H1 (cell line): ENCODE measurements at regions not wholly inside any gene's neighbourhood (a gene's known extent, or its start where the extent isn't known, plus 50 kb on each side); places are given as distances from the start of the nearest gene placed in this dataset.

Source experiments
- CTCF ChIP-seq, 3 experiments: IDR thresholded peaks; 1 replicate in 2 of 3; 2 replicates in 1 of 3; pipeline versions ENCODE4 v1.5.1 to v1.6.1; 2011; ENCODE audit warnings: low read length in 3 of 3, mild to moderate bottlenecking in 3 of 3, inconsistent platforms in 2 of 3, low read depth in 1 of 3, moderate library complexity in 1 of 3; ENCODE audit not compliant: insufficient read depth in 1 of 3; ENCODE audit errors: control extremely low read depth in 1 of 3
- EZH2 ChIP-seq: fragments of 200-600 bp; sonication (generic); IDR thresholded peaks from 2 replicates; pipeline ENCODE4 v1.7.1; 2012; ENCODE audit warnings: low read depth, mild to moderate bottlenecking, moderate library complexity, low read length, inconsistent platforms; ENCODE audit not compliant: severe bottlenecking
- GABPA ChIP-seq: IDR thresholded peaks from 2 replicates; pipeline ENCODE4 v1.6.1; 2011; ENCODE audit warnings: mild to moderate bottlenecking, low read length, moderate library complexity, borderline replicate concordance; ENCODE audit not compliant: insufficient read depth
- GTF2F1 ChIP-seq: IDR thresholded peaks from 2 replicates; pipeline ENCODE4 v1.6.1; 2012; ENCODE audit warnings: low read depth, low read length, improper control_type of control experiment, borderline replicate concordance
- HDAC6 ChIP-seq: IDR thresholded peaks from one replicate; pipeline ENCODE4 v1.7.1; 2012; ENCODE audit warnings: low read depth, mild to moderate bottlenecking, inconsistent platforms, low read length, moderate library complexity
- KDM5A ChIP-seq: fragments of 200-600 bp; IDR thresholded peaks from 2 replicates; pipeline ENCODE4 v1.7.1; 2012; ENCODE audit warnings: mild to moderate bottlenecking, low read length, inconsistent platforms, mixed read lengths
- USF2 ChIP-seq: IDR thresholded peaks from 2 replicates; pipeline ENCODE4 v1.6.1; 2011; ENCODE audit warnings: low read length, improper control_type of control experiment

DNA sequence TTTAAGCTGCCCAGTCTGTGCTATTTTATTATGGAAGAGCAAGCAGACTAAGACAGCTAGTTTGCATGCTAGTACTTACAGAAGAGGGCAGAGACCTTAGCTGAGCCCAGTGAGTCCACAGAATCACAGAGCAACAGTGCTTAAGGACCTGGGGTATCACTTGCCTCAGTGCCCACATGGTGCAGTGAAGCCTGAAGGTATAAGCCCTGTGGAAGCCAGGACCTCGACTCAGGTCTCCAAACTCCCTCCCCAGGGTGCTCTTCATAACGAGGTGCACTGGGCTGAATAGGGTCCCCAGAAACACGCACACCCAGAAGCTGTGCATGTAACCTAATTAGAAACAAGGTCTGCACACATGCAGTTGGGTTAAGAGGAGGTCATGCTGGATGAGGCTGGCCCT lies 718.1 kb downstream of the GALR1 start:
- no peak for TF ChIP-seq EZH2
- TF ChIP-seq CTCF (IDR thresholded peaks at IDR 0.05; ENCODE audit: control extremely low read depth in 1 of 3, insufficient read depth in 1 of 3, low read depth in 1 of 3, low read length in 3 of 3): no peak
- TF ChIP-seq HDAC6: no peak
- TF ChIP-seq KDM5A: no peak
- TF ChIP-seq GABPA: no peak
- TF ChIP-seq GTF2F1: no peak
- no peak for TF ChIP-seq USF2
